Naive B cell (primary cell): ENCODE measurements at regions not wholly inside any gene's neighbourhood (a gene's known extent, or its start where the extent isn't known, plus 50 kb on each side); places are given as distances from the start of the nearest gene placed in this dataset.

Experiments
- ATAC-seq, 2 donors: fragments of 150-1000 bp; cut with Tn5 transposase; 2 replicates each; pipeline ENCODE4 v1.10.0; 2021; ENCODE audit warnings: low read depth in 2 of 2, mild to moderate bottlenecking in 2 of 2, moderate library complexity in 2 of 2
- DNase-seq: peaks from one replicate; pipeline ENCODE4 v3.0.0; 2022
- H3K27ac Mint-ChIP-seq, 6 donors: one replicate each; pipeline ENCODE4 v1.8.0; 2020 to 2022; ENCODE audit warnings: mild to moderate bottlenecking in 6 of 6, mixed read lengths in 6 of 6, moderate library complexity in 5 of 6, inconsistent platforms in 2 of 6
- H3K27me3 Mint-ChIP-seq, 3 donors: one replicate each; pipeline ENCODE4 v1.8.0; 2021 to 2022; ENCODE audit warnings: mixed read lengths in 3 of 3, mild to moderate bottlenecking in 1 of 3
- H3K36me3 Mint-ChIP-seq, 2 donors: one replicate each; pipeline ENCODE4 v1.8.0; 2020 to 2022; ENCODE audit warnings: mixed read lengths in 2 of 2, inconsistent platforms in 1 of 2, mild to moderate bottlenecking in 1 of 2
- H3K4me1 Mint-ChIP-seq, 3 donors: one replicate each; pipeline ENCODE4 v1.8.0; 2020 to 2022; ENCODE audit warnings: mixed read lengths in 3 of 3, inconsistent platforms in 1 of 3, mild to moderate bottlenecking in 1 of 3, moderate library complexity in 1 of 3
- H3K4me3 Mint-ChIP-seq, 8 donors: one replicate each; pipeline ENCODE4 v1.8.0; 2020 to 2022; ENCODE audit warnings: mild to moderate bottlenecking in 8 of 8, mixed read lengths in 8 of 8, moderate library complexity in 8 of 8, inconsistent platforms in 2 of 8
- H3K9me3 Mint-ChIP-seq, 7 donors: one replicate each; pipeline ENCODE4 v1.8.0; 2020 to 2022; ENCODE audit warnings: mixed read lengths in 7 of 7, mild to moderate bottlenecking in 5 of 7, inconsistent platforms in 2 of 7, moderate library complexity in 1 of 7

GRCh38 chr18:41862921-41863320 is 92.1 kb upstream of the PIK3C3 start:
- no peaks in the 10 kb centered on the region for H3K4me1 Mint-ChIP-seq
- H3K36me3 Mint-ChIP-seq = no peaks in the 10 kb centered on the region
- H3K9me3 Mint-ChIP-seq = peaks cover 0 to 5% (median 2%) of the 10 kb centered on the region in 7 donors
- H3K27ac Mint-ChIP-seq = no peak overlapping the region
- DNase-seq (no peak), ATAC-seq (no peak)
- peaks cover 0 to 5% (median 5%) of the 10 kb centered on the region in 3 donors for H3K27me3 Mint-ChIP-seq
- no peak overlapping the region for H3K4me3 Mint-ChIP-seq

DNA sequence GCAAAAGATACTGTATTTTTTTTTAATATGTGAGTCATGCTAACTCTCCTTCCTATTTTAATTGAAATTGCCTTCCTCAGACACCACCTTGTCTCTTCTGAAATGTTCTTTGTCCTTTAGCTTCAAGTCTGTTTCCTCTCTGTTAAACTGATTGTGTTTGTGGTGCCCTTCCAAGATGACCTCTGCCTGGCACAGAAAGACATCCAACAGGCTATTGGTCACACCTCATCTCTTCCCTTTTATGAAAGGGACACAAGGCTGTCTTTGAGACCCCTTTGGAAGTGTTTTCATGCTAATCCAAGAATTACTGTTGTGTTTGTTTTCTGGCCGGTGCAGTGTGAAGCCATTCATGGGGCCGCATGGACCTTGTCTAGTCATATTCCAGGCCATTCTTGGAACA is 94.0 kb upstream of the PIK3C3 start:
- ATAC-seq (no peak), DNase-seq (no peak)
- Mint-ChIP-seq H3K27ac (no peak overlapping the region), H3K9me3 (peaks cover 0 to 5% (median 0%) of the 10 kb centered on the region in 7 donors), H3K4me1 (no peaks in the 10 kb centered on the region), H3K36me3 (no peaks in the 10 kb centered on the region), H3K27me3 (peaks cover 0 to 5% (median 5%) of the 10 kb centered on the region in 3 donors), H3K4me3 (no peak overlapping the region)

- H3K4me3 Mint-ChIP-seq = no peak overlapping the region
Measured at GRCh38 chr18:41858761-41859555, 96.1 kb upstream of the PIK3C3 start.

DNA sequence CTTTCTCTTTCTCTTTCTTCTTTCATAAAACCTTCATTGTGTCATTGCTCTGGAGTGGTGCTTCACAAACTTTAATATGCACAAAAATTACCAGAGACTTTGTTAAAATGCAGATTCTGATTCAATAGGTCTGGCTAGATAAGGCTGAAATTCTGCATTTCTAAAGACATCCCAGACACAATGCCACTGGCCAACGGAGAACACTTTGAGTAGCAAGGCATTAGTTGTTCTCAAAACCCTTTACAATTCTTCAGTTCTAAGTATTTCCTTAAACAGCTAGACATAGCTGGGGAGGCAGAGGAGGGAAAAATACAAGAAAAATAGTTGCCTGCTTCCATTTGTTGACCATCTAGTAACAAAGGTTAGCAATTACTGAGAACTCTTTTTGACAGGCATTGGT is 101.8 kb upstream of the PIK3C3 start:
- Mint-ChIP-seq H3K4me1 (no peaks in the 10 kb centered on the region), H3K27ac (no peak overlapping the region), H3K4me3 (no peak overlapping the region), H3K9me3 (peaks cover 0 to 3% (median 0%) of the 10 kb centered on the region in 7 donors), H3K36me3 (no peaks in the 10 kb centered on the region), H3K27me3 (peaks cover 0 to 11% (median 5%) of the 10 kb centered on the region in 3 donors)
- no peak for DNase-seq
- ATAC-seq = no peak

More at GRCh38 chr18:41858761-41859555, 96.1 kb upstream of the PIK3C3 start:
- peaks cover 5 to 9% (median 5%) of the 10 kb centered on the region in 3 donors for H3K27me3 Mint-ChIP-seq
- ATAC-seq (no peak), DNase-seq (no peak)
- peaks cover 0 to 5% (median 0%) of the 10 kb centered on the region in 7 donors for H3K9me3 Mint-ChIP-seq
- H3K4me1 Mint-ChIP-seq = no peaks in the 10 kb centered on the region
- no peak overlapping the region for H3K27ac Mint-ChIP-seq
- no peaks in the 10 kb centered on the region for H3K36me3 Mint-ChIP-seq

- Mint-ChIP-seq H3K27ac (no peak overlapping the region), H3K4me3 (no peak overlapping the region), H3K9me3 (peaks cover 0 to 5% (median 0%) of the 10 kb centered on the region in 7 donors), H3K4me1 (no peaks in the 10 kb centered on the region), H3K36me3 (no peaks in the 10 kb centered on the region), H3K27me3 (peaks cover 0 to 10% (median 5%) of the 10 kb centered on the region in 3 donors)
- no peak for ATAC-seq
- DNase-seq = no peak
Measured at GRCh38 chr18:41850781-41851180, 104.3 kb upstream of the PIK3C3 start.

DNA sequence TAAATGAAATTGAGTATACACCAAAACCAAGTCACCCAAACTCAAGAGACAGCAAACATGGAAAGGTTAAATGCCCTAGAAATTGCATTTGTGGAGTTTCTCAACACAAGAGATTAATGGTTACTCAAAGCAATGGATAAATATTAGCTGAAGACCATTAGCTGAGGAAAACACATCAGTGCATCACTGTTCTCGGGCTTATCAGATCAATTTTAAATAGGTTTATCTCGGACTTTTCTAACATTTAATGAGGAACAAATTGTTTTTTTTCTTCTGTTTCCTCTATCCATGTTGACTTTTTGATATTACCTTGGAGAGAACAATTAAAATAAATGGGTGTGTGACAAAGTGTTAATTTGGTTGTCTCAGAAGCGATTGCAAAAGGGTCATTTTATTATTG is 105.4 kb upstream of the PIK3C3 start:
- Mint-ChIP-seq H3K4me3 (no peak overlapping the region), H3K27ac (no peak overlapping the region), H3K9me3 (peaks cover 0 to 5% (median 0%) of the 10 kb centered on the region in 7 donors), H3K27me3 (peaks cover 0 to 7% (median 4%) of the 10 kb centered on the region in 3 donors), H3K36me3 (no peaks in the 10 kb centered on the region), H3K4me1 (no peaks in the 10 kb centered on the region)
- ATAC-seq = no peak
- DNase-seq = no peak

DNA sequence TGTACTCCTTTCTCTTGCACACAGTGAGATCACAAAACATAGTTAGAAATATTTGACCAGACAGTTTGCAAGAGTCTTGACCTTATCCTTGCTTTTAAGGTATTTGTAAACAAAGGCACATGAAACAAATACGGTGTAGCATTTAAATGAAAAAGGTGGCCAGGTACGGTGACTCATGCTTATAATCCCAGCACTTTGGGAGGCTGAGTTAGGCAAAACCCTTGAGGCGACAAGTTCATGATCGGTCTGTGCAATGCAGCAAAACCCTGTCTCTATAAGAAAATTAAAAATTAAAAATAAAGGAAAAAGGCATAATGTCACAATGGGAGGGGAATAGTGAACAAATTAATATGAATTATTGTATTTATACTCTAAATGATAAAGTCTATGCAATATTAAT is 109.5 kb upstream of the PIK3C3 start:
- Mint-ChIP-seq H3K9me3 (peaks cover 0 to 4% (median 0%) of the 10 kb centered on the region in 7 donors), H3K36me3 (no peaks in the 10 kb centered on the region), H3K27me3 (peaks cover 0 to 19% (median 4%) of the 10 kb centered on the region in 3 donors), H3K4me1 (no peaks in the 10 kb centered on the region), H3K4me3 (no peak overlapping the region), H3K27ac (no peak overlapping the region)
- DNase-seq (no peak), ATAC-seq (no peak)

GRCh38 chr18:41842886-41843285 is 112.1 kb upstream of the PIK3C3 start:
- Mint-ChIP-seq H3K27me3 (peaks cover 0 to 16% (median 4%) of the 10 kb centered on the region in 3 donors), H3K36me3 (no peaks in the 10 kb centered on the region), H3K27ac (no peak overlapping the region), H3K4me1 (no peaks in the 10 kb centered on the region), H3K9me3 (peaks cover 0 to 4% (median 0%) of the 10 kb centered on the region in 7 donors), H3K4me3 (no peak overlapping the region)
- DNase-seq = no peak
- no peak for ATAC-seq

DNA sequence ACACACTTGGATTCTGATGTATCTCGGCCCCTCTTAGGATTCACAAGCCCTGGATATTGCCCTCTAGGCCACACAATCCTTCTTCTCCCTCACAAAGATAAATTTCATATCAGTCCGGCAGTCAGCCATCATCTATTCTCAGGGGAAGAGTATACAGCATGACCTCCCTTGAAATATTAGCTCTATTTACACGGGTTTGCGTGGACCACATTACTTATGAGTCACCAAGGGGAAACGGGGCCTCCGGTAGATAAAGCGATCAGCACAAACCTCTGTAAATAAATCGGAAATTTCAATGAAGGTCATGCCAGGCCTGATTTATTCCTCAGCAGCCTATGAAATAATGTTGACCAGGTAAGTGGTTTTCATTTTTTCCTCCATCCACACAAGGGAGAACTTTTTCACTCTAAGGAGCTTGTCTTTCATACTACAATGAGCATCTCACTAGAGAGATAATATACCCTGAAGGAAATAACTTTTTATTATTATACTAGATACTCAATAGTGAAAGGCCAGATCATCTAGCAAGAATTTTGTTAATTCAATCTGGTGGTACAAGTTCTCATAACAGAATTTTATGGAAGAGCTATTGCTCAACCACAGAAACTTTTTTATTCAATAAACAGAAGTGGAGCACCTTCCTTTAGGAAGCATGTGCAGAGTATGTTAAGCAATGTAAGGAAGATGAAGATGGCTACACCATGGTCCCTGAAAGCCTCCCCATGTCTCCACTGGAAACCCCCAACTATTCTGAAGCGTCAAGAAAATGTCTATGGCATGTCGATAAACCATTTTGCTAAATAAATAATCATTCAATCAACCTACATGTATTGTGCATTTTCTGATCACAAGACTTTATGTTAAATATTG is 125.2 kb upstream of the PIK3C3 start:
- Mint-ChIP-seq H3K4me1 (no peaks in the 10 kb centered on the region), H3K27ac (no peak overlapping the region), H3K9me3 (peaks cover 0 to 3% (median under 1%) of the 10 kb centered on the region in 7 donors), H3K4me3 (no peak overlapping the region), H3K36me3 (no peaks in the 10 kb centered on the region), H3K27me3 (peaks cover 0 to 5% (median 0%) of the 10 kb centered on the region in 3 donors)
- DNase-seq (no peak), ATAC-seq (no peak)

DNA sequence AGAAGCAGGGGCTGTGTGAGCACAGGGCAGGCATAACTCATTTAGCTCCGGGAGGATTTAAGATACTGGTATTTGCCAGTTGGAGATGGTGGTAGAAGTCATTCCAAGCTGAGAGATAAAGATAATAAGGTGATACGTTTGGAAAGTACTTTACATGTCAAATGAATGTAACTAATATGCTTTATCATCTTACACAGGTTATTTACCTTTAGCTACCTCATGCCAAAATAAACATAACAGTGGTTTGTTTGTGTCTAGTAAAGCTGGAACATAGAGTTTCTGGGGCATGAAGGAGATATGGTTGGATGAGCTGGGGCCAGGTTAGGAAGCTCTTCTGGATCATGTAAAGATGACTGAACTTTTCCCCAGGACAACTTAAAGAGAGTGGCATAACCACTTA is 126.9 kb upstream of the PIK3C3 start:
- ATAC-seq = no peak
- no peak overlapping the region for H3K4me3 Mint-ChIP-seq
- H3K36me3 Mint-ChIP-seq = no peaks in the 10 kb centered on the region
- no peak for DNase-seq
- H3K9me3 Mint-ChIP-seq = peaks cover 0 to 4% (median 1%) of the 10 kb centered on the region in 7 donors
- no peaks in the 10 kb centered on the region for H3K4me1 Mint-ChIP-seq
- H3K27me3 Mint-ChIP-seq = peaks cover 0 to 5% (median 0%) of the 10 kb centered on the region in 3 donors
- no peak overlapping the region for H3K27ac Mint-ChIP-seq

- DNase-seq = no peak
- H3K27ac Mint-ChIP-seq = no peak overlapping the region
Measured at GRCh38 chr18:41820784-41821183, 134.2 kb upstream of the PIK3C3 start.

DNA sequence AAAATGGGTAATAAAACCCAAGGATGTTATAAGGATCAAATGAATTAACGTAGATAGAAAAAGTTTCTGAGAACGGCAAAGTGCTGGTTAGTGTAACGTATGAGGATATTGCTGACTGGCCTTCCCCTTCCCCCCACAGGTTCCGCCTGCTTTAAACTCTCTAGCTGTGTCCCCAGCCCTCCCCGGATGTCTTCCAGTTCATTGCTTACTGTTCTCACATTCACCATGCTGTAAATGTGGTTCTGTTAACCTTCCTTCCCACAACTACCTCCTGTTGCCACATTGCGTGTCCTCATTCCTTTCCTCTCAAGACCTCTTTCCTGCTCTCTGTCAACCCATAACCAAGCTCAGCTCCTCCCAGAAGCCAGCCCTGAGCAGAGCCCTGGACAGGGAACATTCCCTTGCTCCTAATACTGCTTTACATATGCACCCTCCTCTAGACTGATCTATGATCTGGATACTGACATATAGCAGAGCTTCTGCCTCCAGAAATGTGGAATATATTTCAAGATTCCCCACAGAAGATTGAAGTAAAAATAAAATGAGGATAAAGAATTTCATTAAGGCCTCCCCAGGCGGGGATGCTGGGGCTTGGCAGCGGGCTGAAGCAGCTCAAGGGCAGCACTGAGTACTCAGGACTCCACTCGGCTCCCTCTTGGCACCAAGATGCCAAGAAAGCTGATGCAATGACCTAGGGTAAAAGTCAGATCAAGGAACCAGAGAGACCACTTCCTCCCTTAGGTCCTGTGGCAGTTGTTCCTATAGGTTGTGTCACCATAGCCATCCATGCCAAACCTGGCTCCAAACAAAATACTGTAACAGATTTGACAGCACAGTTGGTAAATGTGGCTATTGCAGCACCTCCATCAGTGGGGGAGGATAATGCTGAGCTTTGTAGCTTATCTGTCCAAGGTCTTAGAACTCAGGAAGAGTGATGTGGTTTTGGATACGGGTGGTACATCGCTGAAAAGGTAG is 136.4 kb upstream of the PIK3C3 start:
- Mint-ChIP-seq H3K4me1 (no peaks in the 10 kb centered on the region), H3K9me3 (peaks cover 0 to 8% (median 2%) of the 10 kb centered on the region in 7 donors), H3K27ac (no peak overlapping the region), H3K36me3 (no peaks in the 10 kb centered on the region), H3K4me3 (no peak overlapping the region), H3K27me3 (peaks cover 0 to 7% (median 4%) of the 10 kb centered on the region in 3 donors)
- DNase-seq = no peak
- no peak for ATAC-seq

More at GRCh38 chr18:41820784-41821183, 134.2 kb upstream of the PIK3C3 start:
- H3K4me1 Mint-ChIP-seq = no peaks in the 10 kb centered on the region
- H3K27me3 Mint-ChIP-seq = peaks cover 0 to 7% (median 4%) of the 10 kb centered on the region in 3 donors
- no peaks in the 10 kb centered on the region for H3K36me3 Mint-ChIP-seq
- peaks cover 0 to 12% (median 0%) of the 10 kb centered on the region in 7 donors for H3K9me3 Mint-ChIP-seq
- no peak for ATAC-seq
- no peak overlapping the region for H3K4me3 Mint-ChIP-seq

DNA sequence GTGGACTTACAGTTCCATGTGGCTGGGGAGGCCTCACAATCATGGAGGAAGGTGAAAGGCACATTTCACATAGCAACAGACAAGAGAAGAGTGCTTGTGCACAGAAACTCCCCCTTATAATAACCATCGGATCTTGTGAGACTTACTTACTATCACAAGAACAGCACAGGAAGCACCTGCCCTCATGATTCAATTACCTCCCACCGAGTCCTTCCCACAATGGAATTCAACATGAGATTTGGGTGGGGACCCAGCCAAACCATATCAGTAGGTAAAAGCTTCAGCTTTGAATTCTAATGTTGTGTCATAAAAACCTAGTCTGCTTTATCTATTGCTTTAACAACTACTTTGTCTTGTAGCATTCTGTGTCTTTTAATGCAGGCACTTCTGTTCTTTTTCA is 140.4 kb upstream of the PIK3C3 start:
- Mint-ChIP-seq H3K27me3 (peaks cover 0 to 4% (median 3%) of the 10 kb centered on the region in 3 donors), H3K36me3 (no peaks in the 10 kb centered on the region), H3K4me3 (no peak overlapping the region), H3K27ac (no peak overlapping the region), H3K4me1 (no peaks in the 10 kb centered on the region), H3K9me3 (peaks cover 0 to 12% (median 1%) of the 10 kb centered on the region in 7 donors)
- ATAC-seq = no peak
- no peak for DNase-seq
